ENCODE measurements at regions not wholly inside any gene's neighbourhood (a gene's known extent, or its start where the extent isn't known, plus 50 kb on each side); places are given as distances from the start of the nearest gene placed in this dataset.

- no peak for DNase-seq
These were observed 51.2 kb upstream of the RNF144B start for GRCh38 chr6:18335948-18336347.

DNA sequence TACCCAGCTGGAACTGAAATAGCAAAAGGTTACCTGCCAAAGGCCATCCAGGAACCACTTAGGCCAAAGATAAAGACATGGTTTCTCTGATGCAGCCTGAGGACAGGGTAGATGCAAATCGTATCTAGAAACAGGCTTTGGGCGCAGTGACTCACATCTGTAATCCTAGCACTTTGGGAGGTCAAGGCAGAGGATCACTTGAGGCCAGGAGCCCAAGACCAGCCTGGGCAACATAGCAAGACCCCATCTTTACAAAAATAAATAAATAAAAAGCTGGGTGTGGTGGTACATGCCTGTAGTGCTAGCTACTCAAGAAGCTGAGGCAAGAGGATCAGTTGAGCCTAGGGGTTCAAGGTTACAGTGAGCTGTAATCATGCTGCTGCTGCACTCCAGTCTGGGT, 52.9 kb upstream of the RNF144B start:
- no peak for DNase-seq

GRCh38 chr6:18330548-18331081, 56.5 kb upstream of the RNF144B start:
- no peak for DNase-seq

DNA sequence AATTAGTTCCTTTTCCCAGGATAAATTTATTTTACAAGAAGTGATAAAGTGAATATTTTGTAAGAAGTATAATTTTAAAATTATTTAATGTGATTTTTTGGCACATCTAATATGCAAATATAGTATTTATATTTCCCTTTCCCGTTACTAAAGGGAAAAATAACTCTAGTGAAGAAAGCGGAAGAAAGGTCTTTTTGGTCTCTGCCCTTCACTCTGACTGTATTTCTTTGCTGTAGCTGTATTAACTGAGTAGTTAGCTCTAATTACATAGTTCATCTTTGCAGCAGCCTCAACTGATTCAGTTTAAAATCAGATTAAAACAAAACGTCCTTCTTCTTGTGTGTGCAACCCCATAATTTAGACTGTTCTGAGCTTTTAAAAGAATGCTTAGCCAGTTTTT, 57.4 kb upstream of the RNF144B start:
- DNase-seq = no peak

GRCh38 chr6:18328540-18328939, 58.6 kb upstream of the RNF144B start:
- DNase-seq = no peak

- DNase-seq = no peak
These were observed 59.1 kb upstream of the RNF144B start for GRCh38 chr6:18328070-18328469.

DNA sequence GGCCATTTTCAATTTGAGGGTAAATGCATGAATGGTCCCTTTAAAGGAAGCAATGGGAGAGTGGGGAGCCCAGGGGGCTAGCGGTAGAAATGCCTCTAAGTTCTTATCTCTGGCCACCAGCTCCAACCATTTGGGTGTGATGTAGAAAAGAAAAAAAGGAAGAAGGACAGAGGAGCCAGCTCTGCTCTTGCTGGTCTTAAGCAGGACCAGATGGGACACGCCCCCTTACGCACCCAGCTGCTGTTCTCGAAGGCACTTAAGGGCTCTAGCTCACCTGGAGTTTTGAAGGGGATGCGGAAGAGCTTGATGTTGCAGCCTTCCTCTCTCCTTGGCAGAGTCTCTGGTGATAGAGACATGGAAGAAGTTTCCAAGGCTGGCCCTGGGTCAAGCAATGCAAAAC, 59.5 kb upstream of the RNF144B start:
- no peak for DNase-seq

GRCh38 chr6:18326980-18327379, 60.2 kb upstream of the RNF144B start:
- no peak for DNase-seq

DNA sequence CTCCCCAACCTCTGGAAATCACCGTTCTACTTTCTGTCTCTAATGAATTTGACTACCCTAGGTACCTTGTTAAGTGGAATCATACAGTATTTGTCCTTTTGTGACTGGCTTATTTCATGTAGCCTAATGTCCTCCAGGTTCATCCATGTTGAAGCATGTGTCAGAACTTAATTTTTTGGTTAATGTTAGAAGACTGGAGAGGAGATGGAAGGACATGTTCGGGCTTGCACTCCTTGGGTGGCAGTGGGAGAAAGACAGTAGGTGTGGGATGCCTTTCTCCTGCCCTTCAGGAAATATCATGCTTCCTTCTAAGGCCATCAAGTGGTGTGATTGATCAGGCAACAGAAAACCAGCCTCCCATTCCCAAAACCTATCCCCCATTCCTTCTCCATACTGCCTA, 61.1 kb upstream of the RNF144B start:
- no peak for DNase-seq

- DNase-seq = no peak
These were observed 60.3 kb upstream of the DEK start for GRCh38 chr6:18324706-18325042.

GRCh38 chr6:18323935-18324705, 59.8 kb upstream of the DEK start:
- peak; percentile 55 to 66 for DNase-seq

- DNase-seq = no peak
These were observed 53.5 kb upstream of the DEK start for GRCh38 chr6:18317850-18318249.

GRCh38 chr6:18314317-18314997, 50.1 kb upstream of the DEK start:
- DNase-seq = no peak

All from NCI-H2081 (cell line).